Stimulated activated naive CD4-positive, alpha-beta T cell treated with Interleukin-2 at 50 U/mL for 16 hours (primary cell): ENCODE measurements at regions not wholly inside any gene's neighbourhood (a gene's known extent, or its start where the extent isn't known, plus 50 kb on each side); places are given as distances from the start of the nearest gene placed in this dataset.
"Not testable (repeated sequence)": the region's sequence is repeated elsewhere in the genome, so short reads cannot be mapped to it uniquely, and the experiment has no call there.

Source experiments
- DNase-seq: peaks from one replicate; lab custom pipeline; 2025; lab: John Stamatoyannopoulos, UW

DNA sequence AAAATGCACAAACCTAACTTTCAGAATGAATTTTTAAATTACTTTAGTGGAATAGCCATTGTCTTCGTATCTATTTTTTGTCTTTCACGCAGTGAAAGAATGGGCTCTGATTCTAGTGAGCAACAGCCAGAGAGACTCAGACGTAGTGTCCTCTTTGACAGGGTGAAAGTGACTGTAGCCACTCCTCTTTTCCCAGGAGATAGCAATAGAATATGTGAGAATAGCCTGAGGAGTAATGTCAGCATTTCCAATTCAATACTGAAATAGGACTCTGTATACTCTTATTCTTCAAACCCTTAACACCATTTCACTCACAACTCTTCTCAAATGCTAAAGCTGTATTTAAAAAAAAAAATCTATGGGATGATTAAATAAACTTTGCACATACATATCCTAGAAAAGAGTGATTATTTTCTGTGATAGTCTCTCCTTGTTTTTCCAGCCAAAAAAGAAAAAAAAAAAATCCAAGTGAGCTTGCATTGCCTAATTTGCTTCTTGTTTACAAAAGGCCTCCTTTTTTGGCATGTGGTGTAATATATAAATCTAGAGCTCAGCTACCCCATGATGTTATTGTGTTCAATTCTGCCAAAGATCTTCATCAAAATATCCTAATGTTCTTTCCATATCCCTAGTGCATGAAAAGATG, 626.1 kb upstream of the SLITRK6 start:
- DNase-seq: no peak

DNA sequence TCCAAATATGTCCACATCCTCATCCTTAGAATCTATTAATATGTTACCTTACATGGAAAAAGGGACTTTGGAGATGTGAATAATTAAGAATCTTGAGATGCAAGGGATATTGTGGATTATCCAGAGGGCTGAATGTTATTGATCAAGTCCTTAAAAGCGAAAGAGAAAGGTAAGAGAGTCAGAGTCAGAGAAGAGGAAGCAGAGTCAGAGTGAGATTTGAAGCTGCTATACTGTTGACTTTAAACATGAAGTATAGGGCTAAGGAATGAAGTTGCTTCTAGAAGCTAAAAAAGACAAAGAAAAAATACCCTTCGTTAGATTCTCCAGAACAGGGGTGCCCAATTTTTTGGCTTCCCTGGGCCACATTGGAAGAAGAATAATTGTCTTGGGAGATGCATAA, 627.2 kb upstream of the SLITRK6 start:
- DNase-seq: no peak

DNA sequence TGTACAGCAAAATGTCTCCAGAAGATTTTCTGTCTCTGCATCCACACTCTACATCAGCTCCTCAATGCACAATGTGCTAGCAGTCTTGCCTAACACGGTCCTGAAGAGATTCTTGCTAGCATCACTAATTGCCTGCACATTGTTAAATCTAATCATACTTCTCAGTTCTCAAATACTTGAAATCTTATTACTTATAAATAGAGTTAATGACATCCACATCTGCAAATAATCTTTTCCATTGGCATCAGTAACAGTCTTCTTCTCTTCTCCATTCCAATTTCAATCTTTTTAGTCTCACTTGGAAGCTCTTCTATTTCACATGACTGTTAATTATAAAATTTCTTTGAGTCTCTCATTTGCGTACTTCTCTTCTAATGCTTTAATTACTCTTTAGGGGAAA, 630.5 kb upstream of the SLITRK6 start:
- DNase-seq: no peak

DNA sequence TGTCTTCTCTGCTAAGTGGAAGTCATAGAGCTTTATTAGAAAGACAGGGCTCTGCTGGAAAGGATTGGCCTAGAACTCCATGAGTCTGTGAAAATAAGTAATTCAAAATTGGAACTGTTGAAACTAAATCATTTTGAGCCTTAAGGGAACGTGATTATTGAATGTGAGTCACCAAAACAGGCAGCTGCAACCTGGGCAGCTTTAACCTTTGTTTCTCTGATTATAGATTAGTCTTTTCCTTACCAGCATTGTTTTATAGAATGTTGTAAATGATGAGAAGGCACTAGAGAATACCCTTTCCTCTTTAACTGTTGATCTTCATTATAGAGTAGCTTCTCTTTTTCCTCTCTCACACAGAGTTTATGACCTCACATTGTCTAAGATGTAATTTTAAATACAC, 638.8 kb upstream of the SLITRK6 start:
- no peak for DNase-seq

DNA sequence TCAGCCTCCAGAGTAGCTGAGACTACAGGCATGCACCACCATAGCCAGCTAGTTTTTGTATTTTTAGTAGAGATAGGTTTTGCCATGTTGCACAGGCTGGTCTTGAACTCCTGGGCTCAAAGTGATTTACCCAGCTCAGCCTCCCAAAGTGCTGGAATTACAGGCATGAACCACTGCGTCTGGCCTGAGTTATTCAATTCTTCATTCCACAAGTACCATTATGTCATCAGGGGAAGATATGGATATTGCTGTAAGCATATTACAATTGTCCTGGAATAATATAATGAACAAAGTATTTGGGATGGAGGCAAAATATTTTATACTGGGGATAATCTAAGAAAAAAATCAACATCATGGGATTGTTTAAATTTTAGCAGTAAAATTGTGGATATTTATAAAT, 646.0 kb upstream of the SLITRK6 start:
- DNase-seq: no peak

DNA sequence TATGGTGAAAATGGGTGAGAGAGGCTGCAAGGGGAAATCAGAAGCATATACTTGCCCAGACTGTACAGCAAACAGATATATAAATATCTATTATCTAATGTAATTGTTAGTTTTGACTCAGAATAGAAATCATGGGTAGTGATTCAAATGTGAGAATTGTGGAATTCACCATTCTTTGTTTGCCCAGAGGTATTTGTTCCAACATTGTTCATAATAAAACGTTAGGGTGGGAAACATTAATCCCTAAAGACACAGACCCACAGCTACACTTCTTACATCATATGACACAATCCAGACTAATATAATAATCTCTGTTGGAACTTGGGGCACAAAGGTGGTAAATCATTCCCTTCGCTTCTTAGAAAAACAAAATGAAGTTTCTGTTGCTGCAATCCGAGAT, 646.5 kb upstream of the SLITRK6 start:
- DNase-seq: no peak

DNA sequence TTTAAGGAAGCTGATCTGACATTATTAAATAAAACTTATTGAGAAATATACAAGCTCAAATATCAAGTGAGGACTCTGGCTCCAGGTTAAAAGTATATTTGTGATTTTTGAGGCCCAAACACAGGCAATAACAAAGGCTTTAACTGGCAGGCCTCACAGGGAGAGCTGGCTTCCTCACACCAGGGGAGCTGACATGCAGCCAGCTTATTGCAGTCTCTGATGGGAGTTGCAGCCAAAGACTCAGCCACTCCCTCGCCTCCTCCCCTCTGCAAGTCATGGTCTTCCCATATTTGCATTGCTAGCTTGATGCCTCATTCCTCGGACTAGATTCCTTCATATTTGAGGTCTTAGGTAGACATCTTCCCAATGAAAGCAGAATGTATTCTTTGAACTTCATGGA, 647.1 kb upstream of the SLITRK6 start:
- no peak for DNase-seq

DNA sequence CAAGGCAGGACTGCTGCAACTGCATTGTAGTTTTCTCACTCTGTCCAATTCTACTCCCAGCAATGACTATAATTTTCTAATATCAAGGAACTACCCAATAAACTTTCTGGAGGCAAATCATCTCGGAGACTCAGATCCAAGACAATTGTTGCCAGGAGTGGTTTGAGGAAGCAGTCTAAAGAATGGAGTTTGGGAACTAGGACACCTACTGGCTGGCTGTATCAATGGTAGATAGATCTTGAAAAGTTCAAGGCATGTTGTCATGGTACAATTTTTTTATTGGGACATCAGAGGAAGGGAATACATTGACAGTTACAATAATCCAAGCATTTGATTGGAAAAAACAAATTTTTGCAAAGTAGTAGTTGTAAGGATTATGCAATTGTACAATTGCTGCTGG, 648.3 kb upstream of the SLITRK6 start:
- no peak for DNase-seq

DNA sequence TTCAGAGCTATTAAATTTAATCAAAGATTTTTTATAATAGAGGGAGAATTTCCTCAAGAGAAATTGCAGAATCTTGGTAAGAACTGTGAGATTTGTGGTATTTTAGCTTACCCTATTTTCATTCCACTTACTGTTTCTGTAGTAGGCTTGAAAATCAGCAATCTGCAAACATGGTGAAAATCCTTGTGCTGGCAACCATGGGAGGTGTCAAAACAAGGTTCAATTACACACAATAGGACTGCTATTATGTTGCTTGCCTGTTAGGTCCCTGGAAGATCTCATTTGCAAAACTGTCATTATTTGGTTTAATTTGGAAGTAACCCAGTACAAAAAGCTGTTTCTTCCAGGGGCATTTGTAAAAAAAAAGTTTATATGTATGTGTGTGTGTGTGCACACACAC, 662.8 kb upstream of the SLITRK6 start:
- DNase-seq: no peak

DNA sequence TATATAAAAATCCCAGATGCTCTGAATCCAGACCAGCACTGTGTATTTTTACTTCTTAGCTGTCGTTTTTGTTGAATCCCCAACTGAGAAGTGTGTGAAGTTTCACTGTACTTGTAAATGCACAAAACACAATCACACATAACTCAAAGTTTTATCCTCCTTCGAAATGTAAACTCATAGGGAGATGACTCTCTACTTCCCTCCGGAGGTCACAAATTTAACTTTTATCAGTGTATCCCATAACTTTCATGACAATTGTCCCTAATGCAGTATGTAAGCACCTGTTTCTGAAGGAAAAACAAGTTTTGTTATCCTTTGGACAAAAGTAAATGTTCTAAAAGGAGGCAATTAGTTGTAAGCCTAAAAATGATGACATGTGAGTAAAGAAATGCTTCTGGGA, 665.0 kb upstream of the SLITRK6 start:
- DNase-seq: no peak

DNA sequence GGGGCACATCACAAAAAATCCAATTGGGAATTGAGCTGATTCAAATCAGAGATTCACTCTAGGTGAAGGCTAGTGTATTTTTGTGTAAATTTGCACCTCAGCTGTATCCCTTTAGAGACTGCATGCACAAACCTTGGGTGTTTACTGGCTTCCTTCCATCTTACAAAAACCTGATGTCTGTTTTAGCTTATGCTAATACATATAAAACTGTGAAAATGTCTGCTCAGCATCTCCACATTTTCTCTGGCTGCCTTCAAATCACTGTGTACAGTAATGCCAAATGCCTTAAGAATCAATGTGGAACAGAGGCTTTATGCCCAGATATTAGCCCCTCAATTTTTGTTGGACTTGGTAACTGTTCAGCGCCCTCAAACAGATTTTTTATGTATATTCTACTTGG, 675.8 kb upstream of the SLITRK6 start:
- no peak for DNase-seq

DNA sequence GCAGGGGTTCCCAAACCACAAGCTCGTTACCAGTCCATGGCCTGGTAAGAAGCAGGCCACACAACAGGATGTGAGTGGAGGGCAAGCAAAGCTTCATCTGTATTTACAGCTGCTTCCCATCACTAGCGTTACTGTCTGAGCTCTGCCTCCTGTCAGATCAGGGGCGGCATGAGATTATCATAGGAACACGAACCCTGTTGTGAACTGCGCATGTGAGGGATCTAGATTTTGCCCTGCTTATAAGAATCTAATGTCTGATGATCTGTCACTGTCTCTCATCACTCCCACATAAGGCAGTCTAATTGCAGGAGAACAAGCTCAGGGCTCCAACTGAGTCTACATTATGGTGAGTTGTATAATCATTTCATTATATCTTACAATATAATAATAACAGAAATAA, 677.4 kb upstream of the SLITRK6 start:
- DNase-seq: no peak

DNA sequence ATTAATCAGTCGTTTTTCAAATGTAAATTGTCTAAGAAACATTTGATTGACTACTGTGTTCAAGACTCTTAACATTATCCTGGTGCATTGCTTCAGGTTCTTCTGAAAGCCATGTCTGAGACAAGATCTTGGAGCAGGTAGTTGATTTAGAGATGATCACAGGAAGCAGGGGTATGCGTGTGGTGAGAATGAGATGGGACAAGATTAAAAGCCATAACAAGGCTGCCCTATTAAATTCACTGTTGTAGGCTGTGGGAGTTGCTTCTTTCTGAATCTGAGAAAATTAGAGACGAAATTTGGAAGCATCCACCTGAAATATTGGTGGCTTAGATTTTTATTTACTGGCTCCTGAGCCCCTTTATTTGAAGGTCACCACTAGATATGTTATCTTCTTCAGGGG, 687.4 kb upstream of the SLITRK6 start:
- no peak for DNase-seq

DNA sequence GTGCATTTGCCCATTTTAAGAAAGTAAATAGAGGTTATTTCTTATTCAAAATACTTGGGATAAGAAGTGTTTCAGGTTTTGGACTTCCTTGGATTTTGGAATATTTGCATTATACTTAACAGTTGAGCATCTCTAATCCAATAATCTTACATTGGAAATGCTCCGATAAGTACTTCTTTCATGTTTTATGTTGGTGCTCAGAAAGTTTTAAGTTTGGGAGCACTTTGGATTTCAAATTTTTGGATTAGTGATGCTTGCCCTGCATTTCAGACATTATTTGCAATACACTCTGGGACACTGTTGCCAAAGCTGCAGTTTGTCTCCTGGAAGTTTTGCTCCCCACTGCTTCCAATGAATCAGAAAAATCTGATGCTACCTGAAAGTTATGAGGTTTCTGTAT, 691.9 kb upstream of the SLITRK6 start:
- DNase-seq: no peak

DNA sequence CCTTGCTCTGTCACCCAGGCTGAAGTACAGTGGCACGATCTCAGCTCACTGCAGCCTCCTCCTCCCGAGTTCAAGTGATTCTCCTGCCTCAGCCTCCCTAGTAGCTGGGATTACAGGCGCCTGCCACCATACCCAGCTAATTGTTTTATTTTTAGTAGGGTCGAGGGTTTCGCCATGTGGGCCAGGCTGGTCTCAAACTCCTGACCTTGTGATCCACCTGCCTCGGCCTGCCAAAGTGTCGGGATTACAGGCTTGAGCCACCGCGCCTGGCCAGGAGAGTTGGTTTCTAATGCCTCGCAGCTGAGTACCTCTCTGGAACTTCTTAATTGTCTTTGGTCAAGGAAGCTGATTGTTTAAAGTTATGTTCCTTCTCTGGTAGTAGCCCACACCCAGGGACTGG, 702.7 kb upstream of the SLITRK6 start:
- not testable (repeated sequence) for DNase-seq

DNA sequence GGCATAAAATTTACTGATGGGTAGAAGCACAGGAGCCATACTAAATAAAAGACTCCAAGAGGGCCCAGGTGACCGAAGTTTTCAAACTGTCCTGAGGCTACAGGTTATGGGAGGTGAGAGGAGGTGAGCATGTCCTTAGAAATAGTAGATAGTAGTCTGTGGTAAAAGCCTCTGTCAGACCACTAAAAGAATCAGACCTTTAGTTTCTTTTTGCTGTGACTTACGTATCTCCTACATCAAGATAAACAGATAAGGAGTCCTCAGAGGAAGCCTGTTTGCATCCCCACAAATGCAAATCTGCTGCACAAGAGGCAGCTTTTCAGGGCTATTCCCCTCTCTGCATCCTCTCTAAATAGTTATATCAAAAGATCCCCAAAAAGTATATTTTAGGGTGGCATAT, 711.6 kb upstream of the SLITRK6 start:
- no peak for DNase-seq

DNA sequence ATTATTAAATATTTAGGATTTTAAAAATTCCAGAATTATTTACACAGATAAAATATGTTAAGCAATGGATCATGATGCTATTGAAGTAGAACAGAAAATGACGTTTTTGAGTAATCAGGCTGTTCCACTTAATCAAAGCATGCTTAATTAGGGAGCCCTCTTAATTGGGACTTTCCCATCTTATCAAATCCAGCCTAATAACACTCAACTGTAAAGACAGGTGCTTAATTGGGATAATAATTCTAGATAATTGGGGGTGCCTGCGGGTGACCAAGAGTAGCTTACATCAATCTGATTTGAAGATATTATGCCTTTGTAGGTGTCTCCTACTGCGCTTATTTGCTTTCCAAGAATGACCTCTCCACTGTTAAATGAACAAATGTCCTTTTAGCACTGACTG, 742.2 kb upstream of the SLITRK6 start:
- no peak for DNase-seq

DNA sequence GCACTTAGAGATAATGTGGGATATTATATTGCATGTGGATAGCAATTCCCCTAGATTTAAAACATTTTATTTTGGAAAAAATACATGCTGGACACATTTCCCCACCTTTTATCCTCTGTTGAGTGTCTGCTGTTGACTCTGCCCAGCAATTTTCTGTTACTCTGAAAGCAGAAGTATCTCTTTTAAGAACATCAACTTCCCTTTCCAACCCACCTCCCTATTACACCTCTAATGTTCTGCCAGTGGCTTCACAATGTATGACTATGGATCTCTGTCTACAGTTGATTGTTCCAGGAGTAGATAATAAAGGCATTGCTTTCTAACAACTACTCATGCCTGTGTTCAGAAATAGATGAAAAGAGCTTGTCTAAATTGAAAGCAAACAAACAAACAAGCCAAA, 754.8 kb upstream of the SLITRK6 start:
- DNase-seq: no peak

DNA sequence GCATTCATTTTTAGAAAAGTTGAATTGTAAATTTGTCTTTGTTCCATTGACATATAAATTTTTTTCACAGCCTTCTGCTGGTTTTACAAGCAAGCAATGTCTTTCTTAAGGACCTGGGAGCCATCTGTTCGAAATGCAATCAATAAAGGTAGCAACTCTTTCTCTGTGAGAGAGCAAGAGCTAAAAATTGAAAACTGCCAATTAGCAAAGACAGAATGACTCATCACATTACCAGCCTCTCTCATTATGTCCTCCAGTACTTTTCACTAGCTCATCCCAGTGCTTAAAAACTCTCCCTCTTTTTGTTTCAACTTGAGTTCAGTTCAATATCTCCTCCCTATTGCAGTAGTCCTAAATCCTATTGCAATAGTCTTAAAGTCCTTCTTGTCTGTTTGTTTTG, 760.7 kb upstream of the SLITRK6 start:
- DNase-seq: no peak

DNA sequence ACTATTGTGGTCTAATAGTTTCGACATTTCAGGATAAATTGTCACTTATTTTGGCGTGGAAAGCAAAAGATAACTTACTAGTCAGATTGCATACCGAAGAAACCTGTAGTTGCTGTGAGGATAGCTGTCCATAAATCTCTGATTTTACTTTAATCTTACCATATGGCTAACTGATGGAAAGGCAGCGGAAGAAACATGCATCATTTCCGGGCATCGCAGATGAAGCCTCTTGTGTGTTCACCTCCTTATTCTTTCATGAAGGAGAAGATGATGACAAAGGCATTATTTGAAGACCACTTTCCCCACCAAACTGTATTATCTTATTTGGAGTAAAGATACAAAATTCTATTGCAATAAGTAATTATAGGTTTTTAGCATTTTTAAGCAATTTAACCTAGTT, 763.6 kb upstream of the SLITRK6 start:
- DNase-seq: no peak

DNA sequence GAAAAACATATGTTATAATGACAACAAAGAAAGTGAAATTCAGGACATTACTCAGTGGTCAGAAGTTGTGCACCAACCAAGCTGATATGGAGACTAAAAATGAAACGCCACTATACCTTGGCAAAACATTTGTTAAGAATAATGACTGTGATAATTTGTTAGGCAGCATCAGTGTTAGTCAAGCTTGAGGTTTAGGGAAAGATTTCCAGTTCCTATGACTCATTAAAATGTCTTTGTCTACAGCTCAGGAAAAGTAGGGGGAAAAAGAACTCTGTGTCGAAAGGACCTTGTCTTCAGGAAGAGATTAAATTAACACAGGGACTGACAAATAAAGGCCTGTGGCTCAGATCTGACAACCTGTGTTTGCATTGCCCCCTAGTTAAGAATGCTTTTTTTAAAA, 764.1 kb upstream of the SLITRK6 start:
- no peak for DNase-seq

DNA sequence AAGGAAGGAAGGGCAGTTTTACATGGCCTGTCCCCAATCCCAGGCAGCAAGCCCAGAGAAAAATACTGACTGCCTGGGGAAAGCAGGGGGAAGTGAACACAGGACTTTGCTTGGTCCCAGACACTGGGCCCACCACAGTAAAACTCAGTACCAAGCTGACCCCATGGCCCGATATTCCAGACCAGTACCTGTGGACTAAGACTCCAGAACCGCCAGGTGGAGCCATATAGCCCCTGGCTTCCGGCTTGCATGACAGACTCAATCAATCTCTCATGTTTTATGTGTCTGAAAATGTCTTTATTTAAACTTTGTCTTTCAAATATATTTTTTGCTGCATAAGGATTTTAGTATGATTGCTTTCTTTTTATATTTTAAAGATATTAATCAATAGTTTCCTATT, 767.9 kb upstream of the SLITRK6 start:
- DNase-seq: no peak

DNA sequence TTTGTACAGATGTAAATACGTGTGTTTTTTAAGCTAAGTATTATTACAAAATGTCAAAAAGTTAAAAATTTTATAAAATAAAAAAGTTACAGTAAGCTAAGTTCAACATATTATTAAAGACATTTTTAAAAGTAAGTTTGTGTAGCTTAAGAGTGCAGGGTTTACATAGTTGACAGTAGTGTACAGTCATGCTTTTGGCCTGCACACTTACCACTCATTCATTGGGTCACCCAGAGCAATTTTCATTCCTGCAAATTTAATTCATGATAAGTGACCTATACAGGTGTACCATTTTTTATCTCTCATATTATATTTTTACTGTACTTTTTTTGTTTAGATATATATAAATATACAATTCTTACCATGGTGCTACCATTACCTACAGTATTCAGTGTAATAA, 769.9 kb upstream of the SLITRK6 start:
- DNase-seq: no peak

DNA sequence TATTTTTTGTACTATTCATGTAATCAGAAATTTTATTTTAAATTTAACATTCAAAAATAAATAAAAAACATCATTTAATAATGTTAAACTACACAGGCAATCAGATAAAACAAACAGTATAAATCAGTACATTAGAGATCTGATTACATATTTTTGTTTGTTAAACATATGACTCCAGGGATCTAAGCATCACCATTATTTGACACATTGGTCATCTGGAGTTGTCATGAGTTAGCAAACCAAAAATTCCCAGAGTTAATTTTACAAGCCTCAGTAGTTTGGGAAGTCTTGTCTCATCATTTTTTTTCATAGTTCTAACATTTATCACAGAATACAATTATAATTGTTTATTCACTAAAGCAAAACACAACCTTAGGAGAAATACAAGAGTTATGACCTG, 770.8 kb upstream of the SLITRK6 start:
- no peak for DNase-seq

DNA sequence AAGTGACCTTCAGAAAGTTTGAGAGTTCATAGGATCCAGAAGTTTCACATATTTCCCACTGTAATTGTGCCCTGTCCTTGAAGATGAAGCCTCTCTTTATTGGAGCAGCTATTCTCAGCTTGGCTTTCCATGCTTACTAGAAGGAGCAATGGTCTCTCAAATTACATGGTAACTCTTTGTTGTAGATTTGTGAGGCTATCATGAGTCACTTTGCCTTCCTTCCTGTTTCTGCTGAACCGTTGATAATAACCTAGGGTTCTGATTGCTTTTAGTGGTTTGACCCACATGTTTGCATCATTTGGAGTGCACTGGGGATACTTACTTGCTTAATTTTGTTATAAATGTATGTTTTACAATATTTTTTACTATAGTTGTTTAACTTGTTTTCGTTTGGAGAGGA, 772.9 kb upstream of the SLITRK6 start:
- DNase-seq: no peak
